HG03103 (cell line): ENCODE measurements at regions not wholly inside any gene's neighbourhood (a gene's known extent, or its start where the extent isn't known, plus 50 kb on each side); places are given as distances from the start of the nearest gene placed in this dataset.

Experiments
- ATAC-seq: cut with Tn5 transposase; IDR thresholded peaks from one replicate; pipeline ENCODE4 v1.9.1; 2021; ENCODE audit warnings: low read depth; ENCODE audit not compliant: unreplicated experiment

DNA sequence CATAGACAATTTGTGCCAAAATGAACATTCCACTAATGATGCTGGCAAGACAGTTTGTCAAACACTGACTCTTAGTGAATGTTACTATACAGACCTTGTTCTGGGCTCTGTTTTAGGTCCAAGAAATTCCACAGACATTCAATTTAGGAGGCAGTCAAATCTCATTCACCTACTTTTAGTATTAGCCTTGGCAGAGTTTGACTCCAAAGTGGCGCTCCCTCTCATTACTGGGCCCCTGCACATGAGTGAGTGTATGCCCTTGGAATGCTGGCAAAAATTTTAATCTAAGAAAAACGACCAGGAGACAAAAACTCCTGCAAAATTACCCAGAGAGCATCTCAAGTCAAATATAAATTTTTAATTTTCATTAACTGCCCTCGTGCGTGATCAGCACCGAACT lies 94.9 kb upstream of the SLC27A6 start:
- ATAC-seq = no peak

DNA sequence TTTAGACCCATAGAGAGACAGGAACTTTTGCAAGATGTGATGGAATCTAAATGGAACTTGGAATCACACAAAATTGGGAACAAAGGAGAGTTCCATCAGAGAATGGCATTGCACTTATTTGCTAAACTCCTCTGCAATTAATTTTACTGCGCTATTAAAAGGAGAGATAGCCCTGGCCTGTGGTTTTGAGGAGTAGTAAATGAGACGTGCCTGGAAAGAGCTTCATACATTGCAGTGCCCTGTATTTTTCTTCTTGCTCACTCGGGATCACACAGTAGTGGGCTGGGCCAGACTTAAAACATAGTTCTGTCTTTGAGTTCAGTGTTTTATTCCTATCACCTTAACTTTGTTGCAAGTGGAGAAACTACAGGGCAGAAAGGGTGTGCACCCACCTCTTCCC lies 94.4 kb upstream of the SLC27A6 start:
- ATAC-seq = no peak

DNA sequence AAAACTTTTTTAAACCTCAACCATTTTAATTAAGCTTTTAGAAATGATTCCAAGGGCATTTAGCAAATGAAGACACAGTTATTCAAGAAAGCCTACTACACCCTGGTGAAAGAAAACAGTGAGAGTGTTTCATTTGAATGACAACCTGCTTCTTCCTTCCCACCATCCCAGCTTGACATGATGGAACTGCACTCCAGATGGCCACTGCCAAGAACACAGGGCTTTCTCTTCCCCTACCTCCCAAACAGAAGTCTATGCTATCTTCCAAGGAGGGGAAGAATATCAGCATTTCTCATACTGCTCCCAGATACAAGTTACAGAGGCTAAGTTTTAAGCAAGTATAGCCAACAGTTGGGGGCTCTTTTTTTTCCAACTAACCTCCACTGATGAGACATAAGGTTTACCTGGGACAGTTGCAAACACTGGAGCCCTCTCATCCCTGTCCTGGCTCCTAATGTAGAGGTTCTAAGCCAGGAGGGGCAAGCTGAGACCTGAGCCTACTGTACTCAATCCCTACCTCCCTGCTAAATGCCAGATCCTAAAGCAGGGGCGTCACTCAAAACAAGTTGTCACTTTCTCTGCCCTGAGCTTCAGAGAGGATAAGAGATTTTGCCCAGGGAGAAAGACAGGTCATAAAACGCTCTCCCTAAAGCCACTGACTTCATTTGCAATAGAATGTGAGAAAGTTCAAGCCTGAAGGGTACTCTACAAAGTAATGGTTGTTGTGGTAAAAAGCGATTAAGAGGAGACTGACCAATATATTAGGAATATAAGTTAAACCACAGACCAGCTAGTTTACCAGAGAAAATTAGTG lies 88.5 kb upstream of the SLC27A6 start:
- ATAC-seq = no peak

DNA sequence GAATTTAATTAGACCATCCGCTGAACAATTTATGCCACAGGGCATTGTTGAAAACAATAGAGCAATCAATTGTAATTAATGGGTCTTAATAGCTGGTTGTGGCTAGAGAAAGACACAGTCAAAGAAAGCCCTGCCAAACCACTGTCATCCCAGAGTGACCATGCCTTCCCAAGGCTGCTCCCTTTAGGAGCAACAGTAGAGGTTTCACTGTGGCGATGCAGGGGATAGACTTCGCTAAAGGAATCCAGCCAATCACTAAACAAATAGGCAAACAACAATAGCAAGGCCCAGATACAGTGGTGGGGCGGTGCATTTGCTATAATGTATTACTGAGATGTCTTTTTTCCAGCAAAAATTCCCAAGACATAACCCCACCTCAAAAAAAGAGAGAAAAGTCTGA lies 87.8 kb upstream of the SLC27A6 start:
- no peak for ATAC-seq

DNA sequence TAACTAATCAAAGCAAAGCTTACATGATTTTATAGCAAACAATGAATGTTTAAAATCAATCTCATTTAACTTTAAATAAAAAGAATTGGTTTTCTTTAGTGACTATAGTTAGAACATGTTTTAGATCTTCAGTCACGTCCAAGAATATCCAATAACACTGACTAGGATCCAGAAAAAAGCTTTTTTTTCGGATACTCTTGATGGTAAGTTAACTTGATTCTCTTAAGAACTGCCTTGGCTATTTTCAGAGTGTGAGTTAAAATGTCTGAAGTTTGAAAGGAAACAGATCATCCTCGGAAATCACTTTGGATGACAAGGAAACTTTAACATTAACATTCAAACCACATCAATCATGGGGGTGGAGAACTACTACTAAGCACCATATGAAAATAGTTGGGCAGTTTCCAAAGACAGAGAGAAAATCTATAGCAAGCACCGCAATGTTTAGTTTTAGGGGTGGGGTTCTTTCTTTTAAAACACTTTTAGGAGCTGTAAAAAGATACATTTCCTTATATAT lies 83.7 kb upstream of the SLC27A6 start:
- no peak for ATAC-seq

DNA sequence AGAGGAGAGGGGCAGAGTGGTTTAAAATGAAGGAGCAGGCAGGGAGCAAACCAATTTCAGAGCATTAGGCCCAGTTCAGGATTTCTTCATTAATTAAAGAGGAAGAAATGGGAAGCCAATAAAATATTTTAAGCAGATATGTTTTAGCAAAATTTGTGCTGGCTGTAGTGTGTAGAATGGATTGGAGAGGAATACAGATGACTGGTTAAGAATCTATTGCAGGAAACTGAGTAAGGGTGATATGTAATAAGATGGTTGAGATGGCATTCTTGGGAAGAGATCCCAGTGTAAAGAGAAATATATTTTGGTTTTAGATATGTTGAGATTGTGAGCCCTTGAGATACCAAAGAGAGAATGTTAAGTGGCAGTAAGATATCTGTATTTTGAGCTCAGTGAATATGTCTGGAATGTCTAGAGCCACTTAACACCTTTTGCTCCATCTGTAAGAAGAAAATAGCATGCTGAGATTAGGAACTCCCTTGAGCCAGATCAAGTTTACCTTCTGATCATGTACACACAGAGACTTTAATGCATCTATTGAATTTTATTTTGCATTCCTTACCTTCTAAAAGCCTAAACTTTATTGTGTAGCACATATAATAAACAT lies 79.5 kb upstream of the SLC27A6 start:
- ATAC-seq = no peak

DNA sequence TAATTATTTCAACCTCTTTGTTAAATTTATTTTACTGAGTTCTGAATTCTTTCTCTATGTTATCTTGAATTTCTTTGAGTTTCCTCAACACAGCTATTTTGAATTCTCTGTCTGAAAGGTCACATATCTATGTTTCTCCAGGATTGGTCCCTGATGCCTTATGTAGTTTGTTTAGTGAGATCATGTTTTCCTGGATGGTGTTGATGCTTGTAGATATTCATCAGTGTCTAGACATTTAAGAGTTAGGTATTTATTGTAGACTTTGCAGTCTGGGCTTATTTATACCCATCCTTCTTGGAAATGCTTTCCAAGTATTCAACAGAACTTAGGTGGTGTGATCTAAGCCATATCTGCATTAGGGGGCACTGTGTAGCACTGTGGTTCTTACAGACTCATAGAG lies 70.2 kb upstream of the SLC27A6 start:
- ATAC-seq = no peak

DNA sequence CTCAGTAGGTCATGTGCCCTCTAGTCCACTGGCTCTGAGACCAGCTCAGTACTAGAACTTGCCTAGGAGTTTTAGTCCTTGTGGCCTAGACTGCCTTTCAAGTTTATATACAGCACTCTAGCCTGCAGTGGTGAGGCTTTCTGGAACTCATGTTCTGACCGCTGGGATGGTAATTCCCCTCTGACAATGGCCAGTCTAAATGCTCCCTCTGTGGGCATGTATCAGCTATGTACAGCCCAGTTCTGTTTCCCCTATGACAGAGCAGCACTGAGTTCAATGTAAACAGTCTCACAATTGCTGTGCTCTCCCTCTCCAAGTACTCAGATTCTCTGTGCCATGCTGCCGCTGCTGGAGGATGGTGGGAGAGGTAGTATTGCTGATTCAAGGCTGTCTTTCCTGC lies 68.6 kb upstream of the SLC27A6 start:
- no peak for ATAC-seq

DNA sequence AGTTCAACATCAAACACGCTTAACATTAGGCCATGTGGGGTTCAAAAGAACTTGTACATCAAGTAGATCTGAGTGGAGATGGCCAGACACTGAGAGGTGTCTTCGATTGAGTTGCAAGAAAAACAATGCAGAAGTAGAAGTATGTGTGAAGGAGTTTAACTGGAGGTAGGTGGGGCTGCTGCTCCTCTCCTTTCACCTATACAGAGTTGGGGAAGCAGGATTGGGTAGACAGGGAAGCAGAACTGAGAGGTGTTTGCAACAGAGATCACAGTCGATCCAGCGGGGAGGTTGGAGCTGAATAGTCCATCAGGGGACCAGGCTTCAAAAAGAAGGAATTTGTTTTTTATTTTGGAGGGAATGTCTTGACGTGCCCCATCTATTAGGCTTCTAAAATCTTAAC lies 61.7 kb upstream of the SLC27A6 start:
- ATAC-seq = no peak

DNA sequence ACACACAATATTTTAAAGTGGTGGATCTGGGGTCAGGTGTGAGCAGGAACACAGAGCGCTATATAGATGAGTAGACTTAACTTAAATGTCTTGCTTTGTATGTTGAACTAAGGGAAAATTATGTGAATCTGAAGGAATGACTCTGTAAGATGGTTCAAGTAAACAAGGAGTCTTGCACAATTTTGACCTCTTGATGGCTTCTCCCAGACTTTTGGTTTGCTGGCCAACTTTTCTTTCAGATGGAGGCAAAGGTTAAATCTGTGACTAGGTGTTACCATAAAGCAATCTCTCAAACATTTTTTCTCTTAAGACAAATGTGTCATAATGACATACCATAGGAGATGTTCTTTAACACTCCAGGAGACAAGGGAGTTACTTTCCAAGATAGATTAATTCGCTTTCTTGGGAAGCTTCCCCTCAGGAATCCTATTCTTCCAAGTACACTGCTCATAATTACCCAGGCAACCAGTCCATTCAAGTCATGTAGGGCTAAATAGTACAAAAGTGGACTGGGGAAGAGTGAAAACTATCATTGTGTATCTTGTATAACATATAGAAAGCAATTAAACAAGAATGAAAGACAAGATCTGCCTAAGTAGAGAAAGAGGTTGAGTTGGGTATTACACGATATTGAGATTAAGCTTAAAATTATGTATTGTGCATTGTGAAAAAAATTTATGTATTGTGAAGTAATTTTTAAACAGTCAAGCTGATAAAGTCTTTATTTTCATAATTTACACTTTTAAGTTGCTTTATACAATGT lies 60.3 kb upstream of the SLC27A6 start:
- no peak for ATAC-seq

DNA sequence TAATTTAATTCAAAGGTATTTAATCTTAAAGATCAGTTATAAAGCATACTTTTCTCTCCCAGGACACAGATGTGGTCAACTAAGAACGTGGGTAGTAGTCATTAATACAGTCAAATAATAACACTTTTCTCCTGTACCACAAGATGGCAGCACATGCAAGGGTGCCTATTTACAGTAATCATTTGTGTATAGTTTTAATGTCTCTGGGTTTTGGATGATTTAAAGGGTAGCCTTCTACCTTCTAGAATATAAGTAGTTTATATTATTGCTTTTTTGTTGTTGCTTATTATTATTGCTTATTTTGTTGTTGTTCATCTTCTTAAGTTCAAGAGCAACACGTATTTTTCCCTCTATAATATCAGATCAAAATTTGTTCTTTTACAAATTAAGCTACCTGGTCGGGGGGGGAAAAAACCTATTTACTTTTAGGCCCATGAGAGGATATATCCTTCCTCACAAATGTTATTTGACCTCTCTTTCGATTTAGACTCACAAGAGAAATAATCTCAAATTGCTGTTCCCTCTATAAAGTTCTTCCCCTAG lies 59.6 kb upstream of the SLC27A6 start:
- ATAC-seq = peak; percentile 91

DNA sequence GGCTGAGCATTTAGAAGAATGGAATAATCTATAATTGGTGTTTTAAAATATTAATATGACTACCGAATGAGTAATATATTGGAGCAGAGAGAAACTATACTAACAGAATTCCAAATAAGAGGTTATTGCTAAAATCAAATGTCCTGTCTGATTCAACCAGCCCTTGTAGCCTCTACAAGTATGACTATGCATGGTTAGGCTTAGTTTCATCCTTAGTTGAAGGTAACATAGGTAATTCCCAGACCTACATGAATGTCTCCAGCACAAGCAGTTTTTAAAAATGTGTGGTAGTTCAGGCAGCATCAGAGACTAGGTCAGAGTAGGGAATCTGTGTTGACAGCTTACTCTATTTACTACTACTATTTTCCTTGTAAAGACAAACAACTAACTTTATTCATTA lies 51.7 kb upstream of the SLC27A6 start:
- no peak for ATAC-seq
